GM21825 (cell line): ENCODE measurements at regions not wholly inside any gene's neighbourhood (a gene's known extent, or its start where the extent isn't known, plus 50 kb on each side); places are given as distances from the start of the nearest gene placed in this dataset.
"Not testable (repeated sequence)": the region's sequence is repeated elsewhere in the genome, so short reads cannot be mapped to it uniquely, and the experiment has no call there.

Source experiments
- ATAC-seq: cut with Tn5 transposase; IDR thresholded peaks from one replicate; pipeline ENCODE4 v1.9.1; 2021; ENCODE audit warnings: mild to moderate bottlenecking, moderate library complexity; ENCODE audit not compliant: unreplicated experiment

DNA sequence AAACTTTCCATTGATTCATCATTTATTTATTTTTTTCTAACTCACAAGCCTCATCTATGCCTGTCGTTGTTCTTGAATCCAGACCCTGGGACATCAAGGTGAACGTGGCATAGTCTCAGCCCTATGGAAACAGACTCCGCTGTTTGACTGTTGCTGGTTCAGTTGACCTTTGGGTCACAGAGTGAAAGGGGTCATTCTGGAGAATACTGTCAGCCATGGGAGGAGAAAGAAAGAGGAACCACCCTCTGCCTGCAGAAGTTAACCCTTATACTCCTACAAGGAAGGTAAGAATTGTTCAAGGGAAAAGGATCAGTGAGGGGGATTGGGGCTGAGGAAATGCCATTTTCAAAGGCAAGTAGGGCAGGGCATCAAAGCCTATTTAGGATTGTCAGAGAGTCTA is 387.6 kb upstream of the MAF start:
- no peak for ATAC-seq

DNA sequence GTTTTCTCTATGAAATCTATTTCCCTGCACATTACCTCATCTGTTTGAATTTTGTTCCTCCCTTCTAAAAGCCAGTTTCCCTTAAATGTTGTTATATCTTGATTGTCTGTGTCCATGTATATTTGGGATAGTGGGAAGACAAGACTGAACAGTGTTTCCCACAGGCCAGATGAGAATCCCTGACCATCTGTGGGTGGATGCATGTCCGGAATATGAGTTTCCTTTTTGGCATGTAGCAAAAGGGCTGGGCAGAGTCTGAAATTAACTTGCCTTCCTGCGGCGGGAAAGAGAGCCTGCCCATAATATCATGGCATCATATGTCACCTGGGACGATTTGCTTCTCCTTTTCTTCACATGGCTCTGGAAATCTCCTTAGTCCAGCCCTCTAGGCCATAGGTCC is 385.8 kb upstream of the MAF start:
- no peak for ATAC-seq

DNA sequence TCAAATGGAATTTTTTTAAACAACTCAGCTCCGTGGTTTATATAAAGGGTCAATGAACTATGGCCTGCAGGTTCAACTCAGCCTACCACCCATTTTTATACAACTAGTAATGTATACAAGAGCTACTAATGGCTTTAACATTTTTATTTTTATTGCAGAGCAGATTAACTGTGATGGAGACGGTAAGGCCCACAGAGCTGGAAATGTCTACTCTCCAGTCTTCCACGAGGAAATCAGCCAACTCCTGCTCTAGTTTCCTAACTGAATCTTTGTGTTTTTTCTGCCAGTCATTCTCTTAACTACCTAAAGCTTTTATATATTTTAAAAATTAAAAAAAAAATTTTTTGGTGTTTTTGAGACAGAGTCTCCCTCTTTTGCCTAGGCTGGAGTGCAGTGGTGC is 385.1 kb upstream of the MAF start:
- ATAC-seq: no peak

DNA sequence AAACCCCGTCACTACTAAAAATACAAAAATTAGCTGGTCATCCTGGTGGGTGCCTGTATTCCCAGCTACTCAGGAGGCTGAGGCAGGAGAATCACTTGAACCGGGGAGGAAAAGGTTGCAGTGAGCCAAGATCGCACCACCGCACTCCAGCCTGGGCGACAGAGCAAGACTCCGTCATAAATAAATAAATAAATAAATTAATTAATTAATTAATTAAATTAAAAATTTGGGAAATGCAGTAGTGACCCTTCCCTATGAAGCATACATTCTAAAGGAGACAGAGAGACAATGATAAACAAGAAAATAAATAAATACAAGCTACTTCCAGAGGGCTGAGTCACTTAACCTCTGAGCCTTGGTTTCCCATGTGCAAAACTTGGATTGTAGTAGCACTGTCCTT is 383.6 kb upstream of the MAF start:
- not testable (repeated sequence) for ATAC-seq

DNA sequence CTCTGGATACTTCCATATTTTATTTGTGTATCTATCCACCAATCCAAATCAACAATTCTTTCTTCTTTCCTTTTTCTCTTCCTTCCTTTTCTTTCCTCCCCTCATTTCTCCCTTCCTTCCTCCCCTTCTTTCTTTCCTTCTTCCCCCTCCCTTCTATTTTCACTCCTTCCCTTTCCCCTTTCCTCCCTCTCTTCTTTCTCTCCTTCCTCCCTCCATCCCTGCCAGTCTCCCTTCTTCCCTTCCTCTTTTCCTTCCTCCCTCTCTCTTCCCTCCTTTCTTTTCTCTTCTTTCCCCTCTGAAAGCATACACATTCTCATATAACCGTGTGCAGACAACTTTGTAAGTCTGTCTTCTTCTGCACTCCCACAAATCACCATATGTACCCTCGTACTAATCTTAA is 382.3 kb upstream of the MAF start:
- no peak for ATAC-seq

DNA sequence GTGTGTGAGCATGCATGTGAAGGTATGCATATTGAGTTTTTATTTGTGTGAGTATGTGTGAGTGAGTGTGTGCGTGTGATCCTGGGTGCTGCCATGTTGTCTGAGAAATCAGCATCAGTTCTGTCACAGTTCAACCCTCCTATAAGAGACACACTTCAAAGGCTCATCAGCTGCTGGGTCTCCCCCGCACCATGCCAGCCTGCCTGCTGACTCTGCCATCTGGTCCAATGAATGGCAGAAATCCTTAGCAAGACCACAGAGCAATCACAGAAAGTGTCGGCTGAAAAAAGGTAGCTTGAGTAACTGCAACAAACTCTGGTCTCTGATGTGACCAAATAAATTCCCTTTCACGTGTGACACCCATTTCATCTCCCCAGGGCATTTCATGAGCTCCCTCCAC is 381.8 kb upstream of the MAF start:
- no peak for ATAC-seq

DNA sequence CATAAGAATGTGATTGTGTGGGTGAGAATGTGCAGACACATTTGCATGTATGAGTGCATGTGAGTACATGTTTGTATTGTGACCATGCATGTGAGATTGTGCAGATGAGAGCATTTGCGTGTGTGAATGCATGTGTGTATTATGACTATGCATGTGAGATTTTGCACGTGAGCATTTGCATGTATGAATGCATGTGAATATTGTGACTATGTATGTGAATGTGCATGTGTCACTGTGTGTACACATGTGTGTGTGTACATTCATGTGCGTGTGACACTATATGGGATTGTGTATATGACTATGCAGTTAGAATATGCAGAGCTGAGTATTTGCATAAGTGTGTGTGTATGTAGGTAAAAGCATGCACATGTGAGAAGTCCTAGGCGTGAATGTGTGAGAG is 381.3 kb upstream of the MAF start:
- no peak for ATAC-seq

DNA sequence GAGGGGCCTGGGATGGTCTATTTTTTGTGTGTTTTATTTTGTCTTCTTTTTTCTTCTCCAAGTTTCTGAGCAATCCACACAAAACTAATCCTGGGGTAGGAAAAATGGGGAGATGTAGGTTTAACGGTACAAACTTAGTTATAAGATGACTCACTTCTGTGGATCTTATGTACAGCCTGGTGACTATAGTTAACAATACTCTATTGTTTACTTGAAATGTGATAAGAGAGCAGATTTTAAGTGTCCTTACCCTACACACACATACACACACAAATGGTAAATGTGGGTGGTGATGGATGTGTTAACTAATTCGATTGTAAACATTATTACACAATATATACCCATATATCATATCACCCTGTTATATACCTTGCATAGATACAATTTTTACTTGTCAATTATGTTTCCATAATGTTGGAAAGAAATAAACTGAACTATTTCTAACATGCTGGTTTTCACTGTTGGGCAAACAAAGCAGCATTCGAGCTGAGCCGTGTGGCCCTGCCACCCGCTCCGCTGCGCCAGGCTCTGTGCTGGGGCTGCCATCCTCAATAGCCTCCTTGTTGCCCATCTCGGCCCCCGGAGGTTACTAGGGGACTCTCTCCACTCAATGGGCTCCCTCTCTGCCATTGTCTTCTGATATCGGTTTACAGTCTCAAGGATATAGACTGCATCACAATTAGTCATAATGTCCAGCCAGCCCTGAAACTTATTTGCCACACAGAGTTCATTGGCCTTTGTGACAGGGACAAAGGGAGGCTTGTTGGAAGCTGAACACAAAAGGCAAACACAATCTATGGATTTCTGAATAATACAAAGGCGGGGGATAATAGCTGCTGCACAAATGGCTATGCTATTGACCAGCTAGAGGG is 380.3 kb upstream of the MAF start:
- ATAC-seq: no peak

DNA sequence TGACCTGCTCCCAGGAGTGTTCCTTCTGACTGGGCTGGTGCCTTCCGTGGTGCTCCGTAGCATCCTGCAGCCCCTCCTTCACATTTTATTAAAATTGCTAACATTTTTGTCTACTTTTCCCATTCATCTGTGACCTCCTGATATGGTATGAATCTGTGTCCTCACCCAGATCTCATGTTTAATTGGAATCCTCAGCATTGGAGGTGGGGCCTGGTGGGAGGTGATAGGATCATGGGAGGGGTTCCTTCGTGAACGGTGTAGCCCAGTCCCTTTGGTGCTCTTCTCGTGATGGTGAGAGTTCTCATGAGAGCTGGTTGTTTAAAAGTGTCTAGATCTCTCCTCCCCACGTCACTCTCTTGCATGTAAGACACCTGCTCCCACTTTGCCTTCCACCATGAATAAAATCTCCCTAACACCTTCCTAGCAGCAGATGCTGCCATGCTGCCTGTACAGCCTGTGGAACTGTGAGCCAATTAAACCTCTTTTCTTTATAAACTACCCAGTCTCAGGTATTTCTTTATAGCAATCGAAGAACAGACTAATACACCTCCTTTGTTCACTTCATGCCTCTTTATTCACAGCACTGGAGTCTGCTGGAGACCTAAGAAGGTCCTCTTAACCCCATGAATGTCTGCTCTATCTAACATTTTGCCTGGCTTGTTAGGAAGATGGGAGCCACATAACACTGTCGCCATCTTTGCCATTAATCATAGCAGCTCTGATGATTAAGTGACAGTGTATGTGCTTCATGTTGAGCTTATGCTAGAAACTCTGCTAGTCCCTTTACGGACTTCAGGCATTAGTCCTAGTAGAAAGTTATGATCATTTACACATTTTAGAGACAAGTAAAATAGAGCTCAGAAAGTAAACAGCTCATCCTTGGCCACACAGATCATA is 377.7 kb upstream of the MAF start:
- no peak for ATAC-seq

DNA sequence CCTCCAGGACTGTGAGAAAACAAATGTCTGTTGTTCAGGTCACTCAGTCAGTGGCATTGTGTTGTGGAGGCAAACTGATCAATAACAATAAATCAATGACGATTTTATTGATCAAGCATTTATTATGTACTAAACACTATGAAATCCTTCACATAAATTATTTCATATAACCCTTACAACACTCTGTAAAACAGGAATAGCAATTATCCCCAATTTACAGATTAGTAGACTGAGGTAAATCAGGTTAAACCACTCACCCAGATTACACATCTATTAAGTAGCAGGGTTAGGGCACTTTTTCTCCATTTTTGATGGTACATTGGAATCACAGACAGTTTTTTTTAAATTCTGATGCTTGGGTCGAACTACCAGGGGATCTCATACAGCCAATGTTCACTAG is 372.8 kb upstream of the MAF start:
- ATAC-seq: no peak

DNA sequence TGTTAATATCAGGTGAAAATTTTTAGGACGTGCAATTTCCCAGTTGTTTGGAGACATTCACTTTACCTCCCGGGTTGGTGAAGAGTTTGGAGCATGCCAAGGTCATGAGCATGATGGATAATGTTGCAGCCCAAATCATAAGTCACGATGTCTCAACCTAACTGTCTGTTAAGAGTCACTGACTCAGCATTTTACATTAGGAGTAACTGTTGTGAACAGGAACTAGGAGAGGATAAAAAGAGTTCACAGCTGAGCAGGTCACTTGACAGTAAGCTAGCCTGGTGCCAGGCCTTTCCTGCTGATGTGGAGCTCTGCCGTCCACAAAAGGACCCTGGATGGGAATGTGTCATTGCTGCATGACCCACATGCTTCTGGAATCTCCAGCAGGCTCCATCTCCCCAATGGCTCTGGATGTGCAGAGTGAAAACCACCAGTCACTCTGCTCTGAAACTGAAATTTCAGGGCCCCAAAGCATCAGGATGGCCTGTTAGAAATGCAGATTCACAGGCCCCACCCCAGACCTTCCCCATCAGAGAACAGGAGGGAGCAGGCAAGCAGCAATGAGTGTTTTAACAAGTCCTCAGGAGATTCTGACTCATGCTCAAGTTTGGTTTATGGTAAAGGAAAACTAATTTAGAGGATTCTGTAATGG is 371.6 kb upstream of the MAF start:
- no peak for ATAC-seq

DNA sequence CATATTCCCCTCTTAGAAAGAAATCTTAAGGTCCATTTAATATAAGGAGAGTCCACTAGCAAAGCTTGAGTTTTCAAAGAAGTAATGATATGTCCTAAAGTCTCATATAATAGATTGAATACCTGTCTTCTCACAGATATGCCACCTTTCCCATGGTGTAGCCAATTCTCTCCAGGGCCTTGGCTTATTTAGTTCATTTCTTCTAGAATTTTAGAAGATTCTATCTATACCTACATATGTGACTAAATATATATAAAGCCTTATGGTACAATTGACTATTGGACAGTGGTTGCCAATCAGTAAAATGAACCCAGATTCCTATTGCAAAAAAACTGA is 370.7 kb upstream of the MAF start:
- no peak for ATAC-seq

DNA sequence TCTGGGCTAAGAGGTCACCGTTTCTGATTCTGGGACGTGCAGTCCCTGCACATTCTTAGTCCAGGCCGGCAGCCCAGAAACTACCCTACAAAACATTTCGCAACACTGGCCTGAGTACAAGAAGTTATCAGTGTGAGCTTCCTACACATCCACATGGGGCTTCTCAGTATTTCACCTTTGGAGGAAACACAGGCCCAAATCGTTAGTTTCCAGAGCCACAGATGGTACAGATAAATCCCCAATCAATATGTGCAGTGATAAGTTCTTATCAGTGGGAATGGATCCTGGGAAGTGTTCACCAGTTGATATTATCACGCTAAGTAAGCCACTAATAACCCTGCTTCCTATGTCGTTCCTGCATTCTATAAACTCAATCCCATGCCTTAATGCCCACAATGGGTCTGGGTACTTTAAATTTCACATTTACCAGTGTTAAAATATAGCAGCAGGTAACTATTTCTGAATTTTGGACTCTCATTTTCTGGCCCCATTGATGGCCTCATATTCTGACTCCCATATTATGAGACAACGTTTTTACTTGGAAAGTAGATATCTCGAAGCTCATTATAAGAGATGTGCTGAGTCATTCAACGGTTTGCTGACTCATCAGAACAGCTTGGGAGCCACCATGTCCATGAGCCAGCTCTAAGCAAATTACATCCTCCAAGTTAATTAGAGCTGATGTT is 370.2 kb upstream of the MAF start:
- ATAC-seq: no peak

DNA sequence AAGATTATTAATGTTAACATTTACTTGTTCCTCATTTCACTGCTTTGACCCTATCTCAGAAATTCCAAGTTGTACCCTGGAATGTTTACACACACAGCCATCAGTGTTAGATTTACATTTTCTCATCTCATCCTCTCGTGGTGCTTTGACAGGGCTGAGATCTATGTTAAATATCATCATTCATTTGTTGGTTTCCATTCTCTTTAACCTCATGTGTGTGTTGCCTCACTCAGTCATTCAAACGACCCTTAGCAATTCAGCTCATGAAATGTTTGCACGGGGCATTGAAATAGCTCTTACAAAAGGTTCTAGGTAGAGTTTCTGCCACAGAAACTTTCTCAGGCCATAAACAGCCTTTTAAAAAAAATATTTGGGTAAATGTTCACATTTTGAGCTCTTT is 369.6 kb upstream of the MAF start:
- no peak for ATAC-seq

DNA sequence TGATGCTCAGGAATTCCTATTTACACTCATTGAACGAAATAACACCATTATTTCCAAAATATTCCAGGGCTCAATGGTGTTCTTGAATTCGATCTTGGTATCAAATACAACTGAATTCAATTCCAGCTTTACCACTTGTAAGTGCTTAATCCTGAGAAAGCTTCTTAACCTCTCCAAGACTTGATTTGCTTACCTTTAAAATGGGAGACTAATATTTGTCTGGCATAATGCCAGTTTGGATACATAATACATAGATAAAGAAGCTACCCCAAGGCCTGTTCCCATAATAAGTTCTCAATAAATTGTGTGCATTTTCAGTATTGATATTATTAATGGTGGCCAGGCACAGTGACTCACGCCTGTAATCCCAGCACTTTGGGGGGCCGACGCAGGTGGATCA is 368.9 kb upstream of the MAF start:
- ATAC-seq: no peak

DNA sequence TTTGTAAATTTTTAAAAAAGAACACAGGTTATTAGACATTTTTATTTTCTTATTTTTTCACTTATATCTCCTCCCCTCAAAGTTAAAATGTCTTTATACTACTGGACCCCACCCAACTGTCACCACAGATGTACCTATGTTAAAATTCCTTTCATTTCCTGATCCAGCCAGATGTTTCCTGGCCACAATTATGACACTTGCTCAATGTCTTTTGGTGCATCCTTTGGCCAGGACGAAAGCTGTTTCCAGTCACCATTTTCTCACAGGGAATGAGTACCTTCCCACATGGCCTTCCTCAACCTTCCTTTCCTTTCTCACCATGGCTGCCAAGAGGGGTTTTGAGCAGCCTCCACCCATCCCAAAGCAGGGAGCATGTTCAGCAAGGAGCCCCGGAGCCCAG is 365.7 kb upstream of the MAF start:
- ATAC-seq: no peak

DNA sequence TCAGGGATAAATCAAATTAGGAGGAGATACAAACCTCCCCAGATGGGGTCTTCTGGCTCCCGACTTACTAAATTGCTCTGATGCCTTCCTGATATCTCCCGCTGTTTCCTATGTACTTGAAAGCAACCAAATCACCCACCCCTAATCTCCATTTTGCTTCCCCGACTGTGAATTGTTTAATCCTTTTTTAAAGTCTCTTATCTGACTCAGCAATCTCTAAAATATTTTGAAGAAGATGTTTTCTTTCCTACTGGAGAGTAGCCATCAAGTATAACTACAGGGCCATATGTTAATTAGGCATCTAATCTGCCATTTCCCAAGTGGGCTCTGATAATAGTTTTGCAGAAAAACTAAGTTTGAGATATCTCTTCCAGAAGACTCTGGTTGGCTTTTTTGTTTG is 365.2 kb upstream of the MAF start:
- no peak for ATAC-seq

DNA sequence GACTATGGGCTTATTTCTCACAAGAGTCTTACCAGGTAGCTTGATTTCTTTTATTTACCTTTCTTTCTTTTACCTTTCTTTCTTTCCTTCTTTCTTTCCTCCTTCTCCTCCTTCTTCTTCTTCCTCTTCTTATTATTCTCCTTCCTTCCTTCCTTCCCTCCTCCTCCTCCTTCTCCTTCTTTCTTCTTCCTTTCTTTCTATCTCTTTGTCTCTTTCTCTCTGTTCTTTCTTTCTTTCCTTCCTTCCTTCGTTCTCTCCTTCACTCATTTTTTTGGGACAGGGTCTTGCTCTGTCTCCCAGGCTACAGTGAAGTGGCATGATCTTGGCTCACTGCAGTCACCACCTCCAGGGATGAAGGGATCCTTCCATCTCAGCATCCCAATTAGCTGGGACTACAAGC is 363.6 kb upstream of the MAF start:
- ATAC-seq: no peak

DNA sequence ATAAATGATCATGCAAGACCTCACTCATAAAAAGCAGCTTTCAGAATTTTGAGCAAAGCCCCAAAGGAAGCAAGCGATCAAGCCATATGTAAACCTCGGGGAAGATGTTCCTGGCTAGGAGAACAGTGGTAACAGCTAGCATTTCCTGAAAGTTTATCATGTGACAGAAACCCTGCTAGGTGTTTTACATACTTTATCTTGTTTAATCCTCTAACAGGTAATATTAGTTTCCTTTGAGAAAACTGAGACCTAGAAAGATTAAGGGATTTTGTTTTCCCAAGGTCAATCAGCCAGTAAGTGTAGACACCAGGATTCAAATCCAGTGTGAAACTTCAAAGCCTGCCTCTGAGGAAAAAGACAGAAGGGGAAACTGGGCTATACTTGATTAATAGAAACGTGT is 362.4 kb upstream of the MAF start:
- no peak for ATAC-seq

DNA sequence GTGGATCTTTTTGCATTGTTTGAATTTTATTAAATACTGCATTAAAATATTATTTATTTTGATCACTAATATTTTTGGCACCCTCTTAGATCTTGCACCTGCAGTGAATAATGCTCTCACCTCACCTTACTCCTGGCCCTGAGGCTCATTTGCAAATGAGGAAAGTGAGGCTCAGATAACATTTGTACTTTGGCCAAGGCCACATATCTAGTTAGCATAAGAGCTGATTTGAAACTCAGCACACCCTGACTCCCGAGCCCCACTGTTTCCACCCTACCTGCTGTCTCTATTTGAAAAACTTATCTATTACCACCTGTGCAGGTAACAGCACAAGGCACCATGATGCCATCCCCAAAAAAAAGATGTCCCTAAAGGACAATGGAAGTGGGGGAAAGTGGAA is 358.7 kb upstream of the MAF start:
- no peak for ATAC-seq
